K562 (cell line): ENCODE measurements at regions not wholly inside any gene's neighbourhood (a gene's known extent, or its start where the extent isn't known, plus 50 kb on each side); places are given as distances from the start of the nearest gene placed in this dataset.

Experiments used
- ATAC-seq: fragments of 200-7000 bp; cut with Tn5 transposase; 3 replicates; pipeline ENCODE4 v1.9.1; 2020; ENCODE audit warnings: moderate library complexity
- BruUV-seq: library from RNA; stranded (reverse); fragments of 400-500 nt; replicated peaks from 2 replicates; lab custom pipeline; 2021; lab: Mats Ljungman, UMichigan
- CTCF ChIA-PET: fragments of 300-600 bp; formaldehyde crosslinking; extraction: SDS; loops from one replicate; lab custom pipeline; 2021; ENCODE audit warnings: low intra/inter-chr PET ratio; lab: Yijun Ruan, JAX
- POLR2A ChIA-PET: fragments of 300-600, 350-650 bp; sonication (Branson Sonifier 250); formaldehyde crosslinking; extraction: SDS; loops from one replicate; lab custom pipeline; 2021; ENCODE audit warnings: antibody characterized with exemption, inconsistent platforms; lab: Yijun Ruan, JAX
- DNase-seq, 4 experiments: peaks; one replicate each; pipeline versions ENCODE4 v3.0.0 to v3.0.0-alpha.2; 2011 to 2018; ENCODE audit warnings: low spot score in 3 of 4, mixed read lengths in 3 of 4; ENCODE audit errors: extremely low read depth in 1 of 4
- FAIRE-seq: peaks from 2 replicates; lab custom pipeline; 2011; peaks lifted over from hg19 to GRCh38; lab: Jason Lieb, UNC
- H2AFZ ChIP-seq: 2 replicates; pipeline ENCODE4 v1.6.0; 2011; ENCODE audit warnings: low read depth, low read length, control low read depth, inconsistent platforms
- H3K27ac ChIP-seq: fragments of 200-600 bp; 3 replicates; pipeline ENCODE4 v1.8.0; 2011; ENCODE audit warnings: low read depth, mild to moderate bottlenecking, control low read depth, inconsistent platforms, low read length, moderate library complexity, mixed read lengths; ENCODE audit errors: extremely low read depth
- H3K27me3 ChIP-seq, 2 experiments: fragments of 300-600 bp in 1 of 2; 2 replicates in 1 of 2; 3 replicates in 1 of 2; pipeline versions ENCODE4 v1.6.0 to v1.8.0; 2011; ENCODE audit warnings: inconsistent platforms in 2 of 2, low read length in 2 of 2, mild to moderate bottlenecking in 1 of 2, mixed read lengths in 1 of 2, moderate library complexity in 1 of 2; ENCODE audit not compliant: control insufficient read depth in 2 of 2, insufficient read depth in 2 of 2
- H3K36me3 ChIP-seq: fragments of 300-600 bp; 3 replicates; pipeline ENCODE4 v1.8.0; 2011; ENCODE audit warnings: mild to moderate bottlenecking, low read length, inconsistent platforms; ENCODE audit not compliant: control insufficient read depth, insufficient read depth
- H3K4me1 ChIP-seq, 2 experiments: fragments of 200-600 bp in 1 of 2; replicated peaks in 1 of 2; 2 replicates in 1 of 2; 3 replicates in 1 of 2; pipeline versions ENCODE4 v1.5.1 to v1.8.0; 2011; ENCODE audit warnings: inconsistent platforms in 2 of 2, low read length in 2 of 2, mild to moderate bottlenecking in 1 of 2, mixed read lengths in 1 of 2, moderate library complexity in 1 of 2; ENCODE audit not compliant: control insufficient read depth in 2 of 2, insufficient read depth in 2 of 2
- H3K4me2 ChIP-seq: 2 replicates; pipeline ENCODE4 v1.6.1; 2011; ENCODE audit warnings: low read length, control low read depth, inconsistent platforms, mixed read lengths; ENCODE audit not compliant: insufficient read depth
- H3K4me3 ChIP-seq: fragments of 200-600 bp; sonication (generic), shearing (Covaris generic); 2 replicates; pipeline ENCODE4 v1.5.1; 2016; ENCODE audit warnings: control low read depth, inconsistent platforms
- H3K79me2 ChIP-seq: fragments of 200-600 bp; 3 replicates; pipeline ENCODE4 v1.8.0; 2011; ENCODE audit warnings: low read length, inconsistent platforms; ENCODE audit not compliant: control insufficient read depth, insufficient read depth
- H3K9ac ChIP-seq, 2 experiments: 2 replicates each; pipeline versions ENCODE4 v1.6.0 to v1.6.1; 2011; ENCODE audit warnings: low read depth in 2 of 2, low read length in 2 of 2, control low read depth in 1 of 2, inconsistent platforms in 1 of 2, mild to moderate bottlenecking in 1 of 2, mixed read lengths in 1 of 2; ENCODE audit not compliant: insufficient read depth in 1 of 2
- H3K9me1 ChIP-seq: one replicate; pipeline ENCODE4 v1.6.0; 2011; ENCODE audit warnings: inconsistent platforms, mild to moderate bottlenecking, low read length, moderate library complexity; ENCODE audit not compliant: control insufficient read depth, insufficient read depth
- H3K9me3 ChIP-seq: replicated peaks from 2 replicates; pipeline ENCODE4 v1.5.1; 2011; ENCODE audit warnings: low read depth, low read length, inconsistent platforms; ENCODE audit not compliant: control insufficient read depth, insufficient read depth
- H4K20me1 ChIP-seq: replicated peaks from 2 replicates; pipeline ENCODE4 v1.6.1; 2011; ENCODE audit warnings: low read length, inconsistent platforms, mixed read lengths; ENCODE audit not compliant: control insufficient read depth, insufficient read depth
- ARID4B ChIP-seq: sonication (generic); formaldehyde crosslinking; IDR thresholded peaks from 2 replicates; pipeline ENCODE4 v1.8.0; 2022; ENCODE audit warnings: mild to moderate bottlenecking, missing genetic modification reagents
- ETS2 ChIP-seq: IDR thresholded peaks from 2 replicates; pipeline ENCODE4 v1.6.1; 2016; ENCODE audit warnings: borderline replicate concordance, missing genetic modification characterization, mild to moderate bottlenecking, moderate library complexity, missing compliant biosample characterization; ENCODE audit not compliant: poor library complexity, severe bottlenecking
- IFI16 ChIP-seq: fragments of 250-450 bp; sonication (Bioruptor Pico); IDR thresholded peaks from 2 replicates; pipeline ENCODE4 v2.1.2; 2022; ENCODE audit warnings: mild to moderate bottlenecking, inconsistent platforms
- NONO ChIP-seq, 2 experiments: fragments of 200-400 bp in 1 of 2; fragments of 450-650 bp in 1 of 2; formaldehyde crosslinking in 1 of 2; IDR thresholded peaks; 2 replicates each; pipeline ENCODE4 v1.6.1; 2017; ENCODE audit warnings: low read depth in 2 of 2, mild to moderate bottlenecking in 2 of 2, moderate library complexity in 2 of 2, low read length in 1 of 2
- PBX2 ChIP-seq, 2 experiments: IDR thresholded peaks in 1 of 2; conservative IDR thresholded peaks in 1 of 2; 2 replicates each; pipeline ENCODE4 v1.6.1; 2016; ENCODE audit warnings: low read depth in 2 of 2, mild to moderate bottlenecking in 1 of 2, missing compliant biosample characterization in 1 of 2, missing genetic modification characterization in 1 of 2, moderate library complexity in 1 of 2
- STAT5B ChIP-seq: fragments of 250-450 bp; sonication (Bioruptor Pico); IDR thresholded peaks from 2 replicates; pipeline ENCODE4 v1.8.0; 2021; ENCODE audit warnings: mild to moderate bottlenecking, inconsistent platforms
- WGBS: fragments of 100-300 bp; shearing (Covaris generic); methylation state at CpG from one replicate; pipeline ENCODE4 v1.1.6; 2016; ENCODE audit warnings: low coverage, mixed read lengths; ENCODE audit not compliant: insufficient coverage; ENCODE audit errors: missing lambda C conversion rate; 5-methylcytosine and 5-hydroxymethylcytosine counted together
- in situ Hi-C: fragments of 300-500 bp; cut with MboI; formaldehyde crosslinking; loops from 4 replicates; pipeline ENCODE4 v1.15.0; 2018; ENCODE audit warnings: inconsistent platforms, mixed read lengths
- intact Hi-C: fragments of 100-400 bp; cut with micrococcal nuclease; formaldehyde crosslinking; loops from 2 replicates; pipeline ENCODE4 v1.14.2; 2022

GRCh38 chr6:166861304-166861703, 95.0 kb downstream of the RNASET2 start:
- no TSS peak for BruUV-seq
- H3K27me3 ChIP-seq: peaks cover 13 to 41% of the 10 kb centered on the region in 2 experiments
- CTCF ChIA-PET: no interaction called here
- H3K4me3 ChIP-seq: no peak overlapping the region
- no peak overlapping the region for H3K4me2 ChIP-seq
- 16% methylated on average over 5 of the region's 5 CpGs for WGBS
- FAIRE-seq: no peak
- no peaks in the 10 kb centered on the region for H3K9me3 ChIP-seq
- H3K79me2 ChIP-seq: no peaks in the 10 kb centered on the region
- TF ChIP-seq IFI16 (no peak), NONO (IDR thresholded peaks at IDR 0.05; ENCODE audit: low read depth in 2 of 2, low read length in 1 of 2) (no peak), STAT5B (CRISPR knock-in tag) (no peak), PBX2 (CRISPR knock-in tag; IDR thresholded peaks at IDR 0.05; ENCODE audit: low read depth) (no peak), PBX2 (tag; conservative IDR thresholded peaks at IDR 0.05; ENCODE audit: low read depth) (no peak), ETS2 (tag) (no peak), ARID4B (no peak)
- H2AFZ ChIP-seq: no peak overlapping the region
- H3K27ac ChIP-seq: no peak overlapping the region
- H3K9ac ChIP-seq: no peak overlapping the region
- H3K4me1 ChIP-seq: peaks cover 0 to 9% of the 10 kb centered on the region in 2 experiments; a peak in 1 of 5 replicates
- ATAC-seq: no peak
- no peaks in the 10 kb centered on the region for H3K9me1 ChIP-seq
- no peaks in the 10 kb centered on the region for H3K36me3 ChIP-seq
- POLR2A ChIA-PET: no interaction called here
- in situ Hi-C loops (no loop called here), intact Hi-C loops (no loop called here)
- DNase-seq: no peak
- no peaks in the 10 kb centered on the region for H4K20me1 ChIP-seq
